ENCODE measurements at regions not wholly inside any gene's neighbourhood (a gene's known extent, or its start where the extent isn't known, plus 50 kb on each side); places are given as distances from the start of the nearest gene placed in this dataset.

DNA sequence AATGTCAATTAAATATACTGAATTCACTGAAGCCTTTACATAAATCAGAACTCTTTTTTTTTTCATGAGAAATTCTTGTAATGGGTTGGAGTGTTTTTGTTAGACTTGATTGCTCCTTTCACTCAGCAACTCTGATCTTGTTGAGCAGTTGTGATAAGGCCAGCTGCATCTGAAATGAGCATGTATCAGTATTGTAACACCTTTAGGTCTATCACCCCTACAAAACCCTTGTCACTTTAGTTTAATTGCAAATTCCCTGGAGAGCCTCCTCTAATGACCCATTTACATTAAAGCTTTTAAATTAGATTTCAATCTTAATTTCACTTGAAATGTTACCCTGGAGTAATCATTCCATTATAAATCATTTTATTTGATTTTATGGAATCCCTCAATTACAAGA is 346.8 kb upstream of the TCF4 start:
- TF ChIP-seq, protein P1, sequence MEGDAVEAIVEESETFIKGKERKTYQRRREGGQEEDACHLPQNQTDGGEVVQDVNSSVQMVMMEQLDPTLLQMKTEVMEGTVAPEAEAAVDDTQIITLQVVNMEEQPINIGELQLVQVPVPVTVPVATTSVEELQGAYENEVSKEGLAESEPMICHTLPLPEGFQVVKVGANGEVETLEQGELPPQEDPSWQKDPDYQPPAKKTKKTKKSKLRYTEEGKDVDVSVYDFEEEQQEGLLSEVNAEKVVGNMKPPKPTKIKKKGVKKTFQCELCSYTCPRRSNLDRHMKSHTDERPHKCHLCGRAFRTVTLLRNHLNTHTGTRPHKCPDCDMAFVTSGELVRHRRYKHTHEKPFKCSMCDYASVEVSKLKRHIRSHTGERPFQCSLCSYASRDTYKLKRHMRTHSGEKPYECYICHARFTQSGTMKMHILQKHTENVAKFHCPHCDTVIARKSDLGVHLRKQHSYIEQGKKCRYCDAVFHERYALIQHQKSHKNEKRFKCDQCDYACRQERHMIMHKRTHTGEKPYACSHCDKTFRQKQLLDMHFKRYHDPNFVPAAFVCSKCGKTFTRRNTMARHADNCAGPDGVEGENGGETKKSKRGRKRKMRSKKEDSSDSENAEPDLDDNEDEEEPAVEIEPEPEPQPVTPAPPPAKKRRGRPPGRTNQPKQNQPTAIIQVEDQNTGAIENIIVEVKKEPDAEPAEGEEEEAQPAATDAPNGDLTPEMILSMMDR (conservative IDR thresholded peaks at IDR 0.05): no peak

More for the DNA sequence above, 346.8 kb upstream of the TCF4 start:
- Mint-ChIP-seq H3K27me3 (ENCODE audit: low read depth) (no peaks in the 10 kb centered on the region), H3K4me3 (no peak overlapping the region), H3K27ac (no peak overlapping the region), H3K36me3 (ENCODE audit: insufficient read depth in 1 of 3, low read depth in 3 of 3) (peaks cover 7 to 19% (median 14%) of the 10 kb centered on the region in 3 experiments), H3K9me3 (peaks cover 8 to 10% of the 10 kb centered on the region in 2 experiments), H3K4me1 (peaks cover 2% of the 10 kb centered on the region in 2 experiments; a peak in 1 of 4 replicates)
- Histone ChIP-seq H2BK15ac (ENCODE audit: low read depth, low read length) (no peak overlapping the region), H3K27me3 (ENCODE audit: insufficient read depth, low read length) (no peaks in the 10 kb centered on the region), H3K79me2 (ENCODE audit: insufficient read depth, low read length) (no peaks in the 10 kb centered on the region), H2AFZ (ENCODE audit: low read length) (no peak overlapping the region), H2BK5ac (ENCODE audit: insufficient read length, low read length) (no peak overlapping the region), H3K4me1 (ENCODE audit: insufficient read depth, low read length) (no peaks in the 10 kb centered on the region; the same call in 1 of the 2 replicates), H4K91ac (ENCODE audit: insufficient read length, low read depth, low read length) (no peak overlapping the region), H3K9me3 (ENCODE audit: control insufficient read depth, low read depth, low read length) (no peaks in the 10 kb centered on the region), H3K23me2 (ENCODE audit: insufficient read length, low read depth, low read length, poor library complexity, severe bottlenecking) (no peaks in the 10 kb centered on the region), H3K79me1 (ENCODE audit: insufficient read depth, low read depth, low read length, poor library complexity, severe bottlenecking) (no peaks in the 10 kb centered on the region), H3K4me2 (ENCODE audit: insufficient read depth, insufficient read length, low read length) (no peak overlapping the region), H3K27ac (ENCODE audit: insufficient read length, low read depth, low read length) (no peak overlapping the region), H2BK20ac (ENCODE audit: low read depth, low read length, poor library complexity, severe bottlenecking) (no peak overlapping the region), H3K18ac (ENCODE audit: insufficient read length, low read depth, low read length) (no peak overlapping the region), H4K20me1 (ENCODE audit: control insufficient read depth, insufficient read depth, insufficient read length) (no peaks in the 10 kb centered on the region), H3K4ac (ENCODE audit: low read depth, low read length) (no peak overlapping the region), H4K8ac (replicated peaks; ENCODE audit: insufficient read length, low read depth, low read length) (no peak overlapping the region), H3K14ac (ENCODE audit: insufficient read depth, low read length) (no peak overlapping the region), H3K23ac (ENCODE audit: insufficient read length, low read depth, low read length) (no peak overlapping the region), H3K56ac (ENCODE audit: insufficient read length, low read depth, low read length) (no peak overlapping the region), H2AK5ac (ENCODE audit: insufficient read length, low read length) (no peak overlapping the region), H3T11ph (ENCODE audit: low read length) (no peak overlapping the region), H4K5ac (ENCODE audit: insufficient read length, low read depth, low read length) (no peak overlapping the region), H2BK12ac (ENCODE audit: insufficient read length, low read depth, low read length) (no peak overlapping the region), H3K9ac (ENCODE audit: extremely low read depth, insufficient read length, low read length) (no peak overlapping the region), H2BK120ac (ENCODE audit: low read depth, low read length, poor library complexity, severe bottlenecking) (no peak overlapping the region)
- no peak for DNase-seq
